ENCODE measurements at regions not wholly inside any gene's neighbourhood (a gene's known extent, or its start where the extent isn't known, plus 50 kb on each side); places are given as distances from the start of the nearest gene placed in this dataset.

DNA sequence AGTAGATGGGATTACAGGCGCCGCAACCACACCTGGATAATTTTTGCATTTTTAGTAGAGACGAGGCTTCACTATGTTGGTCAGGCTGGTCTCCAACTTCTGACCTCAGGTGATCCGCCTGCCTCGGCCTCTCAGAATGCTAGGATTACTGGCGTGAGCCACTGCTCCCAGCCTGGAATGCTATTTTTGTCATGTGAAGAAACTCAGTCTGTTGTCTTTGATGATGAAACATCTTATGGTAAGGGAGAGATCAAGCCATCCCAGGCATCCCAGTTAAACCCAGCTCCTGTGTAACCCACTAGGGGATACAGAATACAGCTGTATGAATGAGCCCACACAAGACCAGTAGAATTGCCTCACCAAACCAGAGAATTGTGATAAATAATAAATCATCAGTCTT lies 83.6 kb upstream of the RBM24 start:
- TF ChIP-seq, protein P1, sequence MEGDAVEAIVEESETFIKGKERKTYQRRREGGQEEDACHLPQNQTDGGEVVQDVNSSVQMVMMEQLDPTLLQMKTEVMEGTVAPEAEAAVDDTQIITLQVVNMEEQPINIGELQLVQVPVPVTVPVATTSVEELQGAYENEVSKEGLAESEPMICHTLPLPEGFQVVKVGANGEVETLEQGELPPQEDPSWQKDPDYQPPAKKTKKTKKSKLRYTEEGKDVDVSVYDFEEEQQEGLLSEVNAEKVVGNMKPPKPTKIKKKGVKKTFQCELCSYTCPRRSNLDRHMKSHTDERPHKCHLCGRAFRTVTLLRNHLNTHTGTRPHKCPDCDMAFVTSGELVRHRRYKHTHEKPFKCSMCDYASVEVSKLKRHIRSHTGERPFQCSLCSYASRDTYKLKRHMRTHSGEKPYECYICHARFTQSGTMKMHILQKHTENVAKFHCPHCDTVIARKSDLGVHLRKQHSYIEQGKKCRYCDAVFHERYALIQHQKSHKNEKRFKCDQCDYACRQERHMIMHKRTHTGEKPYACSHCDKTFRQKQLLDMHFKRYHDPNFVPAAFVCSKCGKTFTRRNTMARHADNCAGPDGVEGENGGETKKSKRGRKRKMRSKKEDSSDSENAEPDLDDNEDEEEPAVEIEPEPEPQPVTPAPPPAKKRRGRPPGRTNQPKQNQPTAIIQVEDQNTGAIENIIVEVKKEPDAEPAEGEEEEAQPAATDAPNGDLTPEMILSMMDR (IDR thresholded peaks at IDR 0.05) = no peak
- no peak for TF ChIP-seq POLR2A (IDR thresholded peaks at IDR 0.05)

Measured in thyroid gland (tissue), 4 donors.